Ectodermal cell (in vitro differentiated cells): ENCODE measurements at regions not wholly inside any gene's neighbourhood (a gene's known extent, or its start where the extent isn't known, plus 50 kb on each side); places are given as distances from the start of the nearest gene placed in this dataset.
A peak's percentile ranks its signal among the peaks of the same experiment; 100 is the strongest.
"Not testable (repeated sequence)": the region's sequence is repeated elsewhere in the genome, so short reads cannot be mapped to it uniquely, and the experiment has no call there.

ENCODE experiments used
- H3K27ac ChIP-seq: 2 replicates; pipeline ENCODE4 v1.7.0; 2013; ENCODE audit warnings: mild to moderate bottlenecking, low read depth, low read length; ENCODE audit not compliant: insufficient read depth, poor library complexity, severe bottlenecking
- H3K27me3 ChIP-seq: 2 replicates; pipeline ENCODE4 v1.7.0; 2013; ENCODE audit warnings: mild to moderate bottlenecking, low read length; ENCODE audit not compliant: insufficient read depth, control insufficient read depth, poor library complexity, severe bottlenecking
- H3K36me3 ChIP-seq: one replicate; pipeline ENCODE4 v1.7.0; 2013; ENCODE audit warnings: low read length; ENCODE audit not compliant: control insufficient read depth, insufficient read depth
- H3K4me1 ChIP-seq: one replicate; pipeline ENCODE4 v1.7.0; 2013; ENCODE audit warnings: low read length; ENCODE audit not compliant: control insufficient read depth, insufficient read depth
- H3K4me3 ChIP-seq: 2 replicates; pipeline ENCODE4 v1.7.0; 2013; ENCODE audit warnings: low read depth, low read length, control low read depth; ENCODE audit not compliant: insufficient read depth
- H3K9me3 ChIP-seq: 2 replicates; pipeline ENCODE4 v1.7.0; 2013; ENCODE audit warnings: mild to moderate bottlenecking, low read length, moderate library complexity; ENCODE audit not compliant: control insufficient read depth
- WGBS, 2 experiments: methylation state at CpG; one replicate each; pipeline ENCODE4 v1.1.7; 2013; ENCODE audit warnings: missing lambda C conversion rate in 2 of 2; 5-methylcytosine and 5-hydroxymethylcytosine counted together

DNA sequence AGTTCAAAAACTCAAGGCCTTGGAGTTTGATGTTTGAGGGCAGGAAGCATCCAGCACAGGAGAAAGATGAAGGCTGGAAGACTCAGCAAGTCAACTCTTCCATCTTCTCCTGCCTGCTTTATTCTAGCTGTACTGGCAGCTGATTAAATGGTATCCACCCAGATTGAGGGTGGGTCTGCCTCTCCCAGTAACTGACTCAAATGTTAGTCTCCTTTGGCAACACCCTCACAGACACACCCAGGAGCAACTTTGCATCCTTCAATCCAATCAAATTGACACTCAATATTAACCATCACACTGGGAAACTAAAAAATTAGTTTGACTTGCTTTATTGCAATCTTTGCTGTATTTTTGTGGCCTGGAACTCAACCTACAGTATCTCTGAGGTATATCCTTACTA, 230.5 kb upstream of the TARS1 start:
- H3K9me3 ChIP-seq, H3K27me3 ChIP-seq, H3K4me1 ChIP-seq, H3K36me3 ChIP-seq, H3K27ac ChIP-seq, H3K4me3 ChIP-seq: not testable (repeated sequence)

GRCh38 chr5:33210978-33211377, 229.8 kb upstream of the TARS1 start:
- no peaks in the 10 kb centered on the region for H3K9me3 ChIP-seq
- WGBS, 2 experiments = 96% methylated on average over 3 of the region's 5 CpGs
- H3K27ac ChIP-seq = no peak overlapping the region
- H3K27me3 ChIP-seq = no peaks in the 10 kb centered on the region
- no peaks in the 10 kb centered on the region for H3K36me3 ChIP-seq
- H3K4me1 ChIP-seq = no peaks in the 10 kb centered on the region
- no peak overlapping the region for H3K4me3 ChIP-seq

DNA sequence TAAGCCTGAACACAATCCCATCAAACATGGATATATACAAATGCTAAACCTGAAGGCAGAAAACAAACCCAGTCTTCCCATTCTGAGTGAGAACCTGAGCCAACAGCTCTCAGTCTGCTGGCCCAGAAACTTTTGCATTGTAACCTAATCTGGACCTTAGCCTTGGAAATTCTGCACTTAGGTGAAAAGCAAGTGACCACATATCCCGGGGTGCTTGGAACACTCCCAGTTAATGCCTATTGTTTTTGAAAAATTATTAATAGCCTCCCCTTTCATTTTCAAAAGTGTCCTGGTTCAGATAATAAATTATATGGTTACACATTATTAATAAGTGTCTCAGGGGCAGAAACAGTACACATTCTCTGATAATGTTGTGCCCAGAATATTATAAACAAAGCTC, 228.3 kb upstream of the TARS1 start:
- no peaks in the 10 kb centered on the region for H3K36me3 ChIP-seq
- 92 to 100% methylated on average over 1 of the region's 1 CpG for WGBS, 2 experiments
- no peak overlapping the region for H3K27ac ChIP-seq
- no peaks in the 10 kb centered on the region for H3K27me3 ChIP-seq
- H3K4me1 ChIP-seq = no peaks in the 10 kb centered on the region
- no peaks in the 10 kb centered on the region for H3K9me3 ChIP-seq
- H3K4me3 ChIP-seq = no peak overlapping the region

DNA sequence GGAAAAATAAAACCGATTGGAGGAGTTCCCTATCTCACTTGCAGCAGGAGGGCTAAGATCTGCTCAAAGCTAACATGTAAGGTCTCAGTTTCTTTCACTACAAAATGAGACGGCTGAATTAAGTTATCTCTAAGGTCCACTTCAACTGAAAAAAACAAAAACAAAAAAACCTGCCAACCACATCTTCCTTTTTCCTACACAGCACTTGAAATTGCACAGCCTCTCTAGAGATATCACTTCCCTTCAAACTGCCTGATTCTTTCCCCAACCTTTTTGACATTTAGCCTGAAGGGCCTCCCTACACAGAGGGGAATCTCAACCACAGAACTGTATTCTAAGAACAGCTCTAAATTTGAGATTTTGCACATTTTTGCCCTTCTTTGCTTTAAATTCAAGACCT, 227.9 kb upstream of the TARS1 start:
- H3K36me3 ChIP-seq = no peaks in the 10 kb centered on the region
- no peak overlapping the region for H3K4me3 ChIP-seq
- no peaks in the 10 kb centered on the region for H3K27me3 ChIP-seq

GRCh38 chr5:33223563-33224284, 217.0 kb upstream of the TARS1 start:
- no peak overlapping the region for H3K27ac ChIP-seq
- no peaks in the 10 kb centered on the region for H3K9me3 ChIP-seq
- H3K4me1 ChIP-seq = no peaks in the 10 kb centered on the region
- H3K4me3 ChIP-seq = no peak overlapping the region
- 83 to 88% methylated on average over 3 of the region's 3 CpGs for WGBS, 2 experiments
- H3K36me3 ChIP-seq = no peaks in the 10 kb centered on the region
- H3K27me3 ChIP-seq = no peaks in the 10 kb centered on the region

More for the DNA sequence above, 227.9 kb upstream of the TARS1 start:
- Histone ChIP-seq H3K9me3 (no peaks in the 10 kb centered on the region), H3K27ac (no peak overlapping the region), H3K4me1 (no peaks in the 10 kb centered on the region)
- 86 to 87% methylated on average over 2 of the region's 2 CpGs for WGBS, 2 experiments

- Histone ChIP-seq H3K27me3 (no peaks in the 10 kb centered on the region), H3K4me1 (no peaks in the 10 kb centered on the region), H3K9me3 (no peaks in the 10 kb centered on the region), H3K4me3 (no peak overlapping the region), H3K27ac (no peak overlapping the region), H3K36me3 (no peaks in the 10 kb centered on the region)
- WGBS, 2 experiments = 93 to 97% methylated on average over 3 to 4 of the region's 4 CpGs
Observed at GRCh38 chr5:33224285-33224961, 216.3 kb upstream of the TARS1 start.

DNA sequence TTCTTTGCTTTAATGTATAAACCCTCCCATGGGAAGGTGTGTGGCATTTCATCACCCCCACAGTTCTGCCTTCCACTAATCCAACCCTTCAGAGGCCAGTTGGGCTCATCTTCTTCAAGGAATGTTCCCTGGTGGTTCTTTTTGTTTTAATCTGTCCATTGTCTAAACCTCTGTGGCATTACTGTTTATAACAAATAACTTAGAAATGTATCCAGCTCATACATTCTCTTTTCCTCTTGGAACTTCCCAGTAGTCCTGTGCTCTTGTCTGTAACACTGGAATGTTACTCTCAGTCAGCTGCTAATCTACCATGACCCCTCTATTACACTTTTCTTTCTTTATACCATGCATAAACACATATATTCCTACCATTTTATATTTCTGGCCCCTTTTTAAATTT, 213.5 kb upstream of the TARS1 start:
- Histone ChIP-seq H3K9me3 (no peaks in the 10 kb centered on the region), H3K36me3 (no peaks in the 10 kb centered on the region), H3K4me3 (no peak overlapping the region), H3K27ac (peak overlapping the region; percentile 45), H3K4me1 (no peaks in the 10 kb centered on the region), H3K27me3 (no peaks in the 10 kb centered on the region)

GRCh38 chr5:33227746-33228145, 213.0 kb upstream of the TARS1 start:
- H3K9me3 ChIP-seq = no peaks in the 10 kb centered on the region
- H3K4me1 ChIP-seq = no peaks in the 10 kb centered on the region
- H3K27me3 ChIP-seq = no peaks in the 10 kb centered on the region
- H3K4me3 ChIP-seq = no peak overlapping the region
- peak overlapping the region; percentile 45 for H3K27ac ChIP-seq
- H3K36me3 ChIP-seq = no peaks in the 10 kb centered on the region
- WGBS, 2 experiments = 63 to 75% methylated on average over 2 of the region's 2 CpGs

DNA sequence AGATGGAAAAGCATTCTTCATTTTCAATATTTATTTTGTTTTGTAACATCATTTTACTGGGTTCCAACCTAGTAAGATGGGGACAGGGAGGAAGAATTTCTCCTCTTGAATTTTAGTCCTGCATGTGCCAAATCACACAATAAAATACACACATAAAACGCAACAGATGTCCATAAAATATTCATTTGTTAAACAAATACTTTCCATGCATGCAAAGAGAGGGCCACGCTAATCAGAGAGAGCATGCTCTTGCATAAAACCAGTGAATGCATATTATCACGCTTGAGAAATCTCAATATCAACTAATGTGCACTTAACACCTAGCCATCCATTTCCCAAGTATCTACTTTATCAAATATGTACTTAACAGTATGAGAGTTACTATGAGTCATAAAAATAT, 212.6 kb upstream of the TARS1 start:
- H3K36me3 ChIP-seq = no peaks in the 10 kb centered on the region
- H3K27me3 ChIP-seq = no peaks in the 10 kb centered on the region
- no peak overlapping the region for H3K27ac ChIP-seq
- no peak overlapping the region for H3K4me3 ChIP-seq
- no peaks in the 10 kb centered on the region for H3K4me1 ChIP-seq
- H3K9me3 ChIP-seq = no peaks in the 10 kb centered on the region
- 96% methylated on average over 3 of the region's 3 CpGs for WGBS, 2 experiments

GRCh38 chr5:33229216-33229615, 211.5 kb upstream of the TARS1 start:
- no peak overlapping the region for H3K27ac ChIP-seq
- no peaks in the 10 kb centered on the region for H3K36me3 ChIP-seq
- H3K4me1 ChIP-seq = no peaks in the 10 kb centered on the region
- H3K27me3 ChIP-seq = no peaks in the 10 kb centered on the region
- H3K4me3 ChIP-seq = no peak overlapping the region
- 88 to 91% methylated on average over 9 of the region's 9 CpGs for WGBS, 2 experiments
- H3K9me3 ChIP-seq = no peaks in the 10 kb centered on the region
